SH-SY5Y (cell line): ENCODE measurements at regions not wholly inside any gene's neighbourhood (a gene's known extent, or its start where the extent isn't known, plus 50 kb on each side); places are given as distances from the start of the nearest gene placed in this dataset.

Experiments used
- GATA2 ChIP-seq: IDR thresholded peaks from 2 replicates; pipeline ENCODE4 v1.6.1; 2011; ENCODE audit warnings: mild to moderate bottlenecking, low read depth, low read length
- GATA3 ChIP-seq: IDR thresholded peaks from 2 replicates; pipeline ENCODE4 v1.6.1; 2011; ENCODE audit warnings: low read depth, mild to moderate bottlenecking, low read length, moderate library complexity

GRCh38 chr21:28282833-28283232, 709.8 kb downstream of the LTN1 start:
- TF ChIP-seq GATA2 (no peak), GATA3 (no peak)
